Neuronal stem cell (in vitro differentiated cells): ENCODE measurements at regions not wholly inside any gene's neighbourhood (a gene's known extent, or its start where the extent isn't known, plus 50 kb on each side); places are given as distances from the start of the nearest gene placed in this dataset.

Experiments
- DNase-seq: peaks from one replicate; pipeline ENCODE4 v3.0.0-alpha.2; 2013; ENCODE audit warnings: low spot score
- H2AFZ ChIP-seq: one replicate; pipeline ENCODE4 v1.6.1; 2013; ENCODE audit warnings: mild to moderate bottlenecking, low read length, inconsistent platforms
- H2AK5ac ChIP-seq: 2 replicates; pipeline ENCODE4 v1.6.1; 2013; ENCODE audit warnings: low read depth, mild to moderate bottlenecking, inconsistent platforms, low read length, moderate library complexity, mixed read lengths
- H2BK120ac ChIP-seq: 2 replicates; pipeline ENCODE4 v1.6.1; 2013; ENCODE audit warnings: low read depth, mild to moderate bottlenecking, inconsistent platforms, low read length, moderate library complexity, mixed read lengths
- H2BK12ac ChIP-seq: one replicate; pipeline ENCODE4 v1.6.1; 2013; ENCODE audit warnings: low read length, inconsistent platforms
- H2BK15ac ChIP-seq: 2 replicates; pipeline ENCODE4 v1.6.1; 2013; ENCODE audit warnings: mild to moderate bottlenecking, low read length, inconsistent platforms, mixed read lengths
- H2BK5ac ChIP-seq: one replicate; pipeline ENCODE4 v1.6.1; 2013; ENCODE audit warnings: inconsistent platforms, mild to moderate bottlenecking, low read length, moderate library complexity
- H3K14ac ChIP-seq: one replicate; pipeline ENCODE4 v1.6.1; 2013; ENCODE audit warnings: low read length, inconsistent platforms
- H3K18ac ChIP-seq: 2 replicates; pipeline ENCODE4 v1.6.1; 2013; ENCODE audit warnings: low read length, inconsistent platforms
- H3K23ac ChIP-seq: 2 replicates; pipeline ENCODE4 v1.6.1; 2013; ENCODE audit warnings: low read depth, mild to moderate bottlenecking, mixed read lengths, low read length, inconsistent platforms; ENCODE audit not compliant: poor library complexity
- H3K27ac ChIP-seq: replicated peaks from 3 replicates; pipeline ENCODE4 v1.5.1; 2013; ENCODE audit warnings: low read length, inconsistent platforms
- H3K27me3 ChIP-seq, 3 experiments: 2 replicates each; pipeline ENCODE4 v1.6.1; 2013; ENCODE audit warnings: low read length in 3 of 3, mild to moderate bottlenecking in 2 of 3, inconsistent platforms in 1 of 3, low read depth in 1 of 3, mixed read lengths in 1 of 3, moderate library complexity in 1 of 3; ENCODE audit not compliant: control insufficient read depth in 3 of 3, insufficient read depth in 3 of 3
- H3K36me3 ChIP-seq, 2 donors: replicated peaks in 1 of 2; 2 replicates each; pipeline ENCODE4 v1.6.1; 2013; ENCODE audit warnings: low read length in 2 of 2; ENCODE audit not compliant: control insufficient read depth in 2 of 2, insufficient read depth in 2 of 2
- H3K4ac ChIP-seq: 2 replicates; pipeline ENCODE4 v1.6.1; 2013; ENCODE audit warnings: inconsistent platforms, mild to moderate bottlenecking, low read length, moderate library complexity
- H3K4me1 ChIP-seq, 2 donors: 1 replicate in 1 of 2; 2 replicates in 1 of 2; pipeline ENCODE4 v1.6.1; 2013; ENCODE audit warnings: low read length in 2 of 2, low read depth in 1 of 2; ENCODE audit not compliant: control insufficient read depth in 2 of 2, insufficient read depth in 1 of 2
- H3K4me2 ChIP-seq: one replicate; pipeline ENCODE4 v1.6.1; 2013; ENCODE audit warnings: mild to moderate bottlenecking, low read length, inconsistent platforms; ENCODE audit not compliant: insufficient read depth, poor library complexity, severe bottlenecking
- H3K4me3 ChIP-seq, 2 donors: 2 replicates each; pipeline ENCODE4 v1.5.1; 2013; ENCODE audit warnings: low read length in 2 of 2, mild to moderate bottlenecking in 2 of 2, inconsistent platforms in 1 of 2, moderate library complexity in 1 of 2
- H3K79me1 ChIP-seq: one replicate; pipeline ENCODE4 v1.6.1; 2013; ENCODE audit warnings: low read depth, mild to moderate bottlenecking, inconsistent platforms, low read length, moderate library complexity
- H3K9ac ChIP-seq: one replicate; pipeline ENCODE4 v1.6.1; 2013; ENCODE audit warnings: mild to moderate bottlenecking, low read depth, low read length, inconsistent platforms; ENCODE audit not compliant: poor library complexity
- H3K9me3 ChIP-seq, 2 donors: replicated peaks in 1 of 2; 2 replicates each; pipeline versions ENCODE3 to v1.6.1; 2013; ENCODE audit warnings: low read length in 2 of 2, mild to moderate bottlenecking in 2 of 2, inconsistent platforms in 1 of 2, low read depth in 1 of 2, mixed read lengths in 1 of 2, moderate library complexity in 1 of 2; ENCODE audit not compliant: control insufficient read depth in 2 of 2, insufficient read depth in 1 of 2
- H4K8ac ChIP-seq: one replicate; pipeline ENCODE4 v1.6.1; 2013; ENCODE audit warnings: low read depth, mild to moderate bottlenecking, inconsistent platforms, low read length, moderate library complexity
- H4K91ac ChIP-seq: one replicate; pipeline ENCODE4 v1.6.1; 2013; ENCODE audit warnings: low read length, low read depth, mild to moderate bottlenecking, inconsistent platforms; ENCODE audit not compliant: poor library complexity
- WGBS, 2 donors: extraction: QIAGEN DNeasy Blood & Tissue Kit; methylation state at CpG; one replicate each; pipeline ENCODE4 v1.1.7; 2013; ENCODE audit warnings: missing lambda C conversion rate in 2 of 2, mixed read lengths in 1 of 2; ENCODE audit not compliant: insufficient read length in 2 of 2, insufficient replicate concordance in 1 of 2; ENCODE audit errors: extremely low coverage in 2 of 2; 5-methylcytosine and 5-hydroxymethylcytosine counted together

- Histone ChIP-seq H3K4ac (no peak overlapping the region), H2BK15ac (no peak overlapping the region), H3K9me3 (no peaks in the 10 kb centered on the region), H4K8ac (no peak overlapping the region), H2BK12ac (no peak overlapping the region), H3K23ac (no peak overlapping the region), H2BK5ac (no peak overlapping the region), H3K9ac (no peak overlapping the region), H3K4me3 (no peak overlapping the region), H3K79me1 (no peaks in the 10 kb centered on the region), H3K27ac (no peak overlapping the region), H2AK5ac (no peak overlapping the region), H3K4me1 (peaks cover 0 to 4% of the 10 kb centered on the region in 2 donors), H3K14ac (no peak overlapping the region), H3K36me3 (no peaks in the 10 kb centered on the region), H4K91ac (peak overlapping the region; percentile 44), H2AFZ (no peak overlapping the region), H3K4me2 (no peak overlapping the region), H2BK120ac (no peak overlapping the region), H3K18ac (no peak overlapping the region), H3K27me3 (no peaks in the 10 kb centered on the region)
- no peak for DNase-seq
- no CpG with 5 or more reads among the region's 4 CpGs for WGBS, 2 donors
Observed at GRCh38 chr4:81884986-81885385, 413.3 kb upstream of the RASGEF1B start.

- no peak overlapping the region for H4K8ac ChIP-seq
- H3K4ac ChIP-seq = no peak overlapping the region
- H3K36me3 ChIP-seq = no peaks in the 10 kb centered on the region
- no peak overlapping the region for H4K91ac ChIP-seq
- no peak overlapping the region for H3K4me3 ChIP-seq
- H3K23ac ChIP-seq = no peak overlapping the region
- H3K9ac ChIP-seq = no peak overlapping the region
- H2AK5ac ChIP-seq = no peak overlapping the region
- no peak overlapping the region for H2BK15ac ChIP-seq
- H3K18ac ChIP-seq = no peak overlapping the region
- H3K9me3 ChIP-seq = no peaks in the 10 kb centered on the region
- H2AFZ ChIP-seq = no peak overlapping the region
- no peaks in the 10 kb centered on the region for H3K79me1 ChIP-seq
- H3K14ac ChIP-seq = no peak overlapping the region
- no peak overlapping the region for H2BK120ac ChIP-seq
- DNase-seq = no peak
- WGBS, 2 donors = no CpG with 5 or more reads among the region's 7 CpGs
- no peak overlapping the region for H3K27ac ChIP-seq
- H3K4me1 ChIP-seq = no peaks in the 10 kb centered on the region
- no peak overlapping the region for H2BK5ac ChIP-seq
- H3K4me2 ChIP-seq = no peak overlapping the region
- H3K27me3 ChIP-seq = no peaks in the 10 kb centered on the region
- H2BK12ac ChIP-seq = no peak overlapping the region
Observed at GRCh38 chr4:81883530-81884450, 412.1 kb upstream of the RASGEF1B start.

- Histone ChIP-seq H2BK15ac (no peak overlapping the region), H2AK5ac (no peak overlapping the region), H3K4ac (no peak overlapping the region), H3K27ac (no peak overlapping the region), H3K4me1 (no peaks in the 10 kb centered on the region), H3K14ac (no peak overlapping the region), H2BK12ac (no peak overlapping the region), H3K27me3 (no peaks in the 10 kb centered on the region), H3K36me3 (no peaks in the 10 kb centered on the region), H3K18ac (no peak overlapping the region), H2BK120ac (no peak overlapping the region), H4K8ac (no peak overlapping the region), H3K9ac (no peak overlapping the region), H2BK5ac (no peak overlapping the region), H3K9me3 (no peaks in the 10 kb centered on the region), H3K4me2 (no peak overlapping the region), H2AFZ (no peak overlapping the region), H3K23ac (no peak overlapping the region), H3K79me1 (no peaks in the 10 kb centered on the region), H4K91ac (no peak overlapping the region), H3K4me3 (no peak overlapping the region)
- DNase-seq = no peak
- WGBS, 2 donors = no CpG with 5 or more reads among the region's 1 CpG
Observed at GRCh38 chr4:81883004-81883403, 411.3 kb upstream of the RASGEF1B start.

- H3K9ac ChIP-seq = no peak overlapping the region
- H3K9me3 ChIP-seq = no peaks in the 10 kb centered on the region
- no peaks in the 10 kb centered on the region for H3K27me3 ChIP-seq
- no peaks in the 10 kb centered on the region for H3K79me1 ChIP-seq
- H2BK12ac ChIP-seq = no peak overlapping the region
- H2AK5ac ChIP-seq = no peak overlapping the region
- H3K27ac ChIP-seq = no peak overlapping the region
- no peak overlapping the region for H4K91ac ChIP-seq
- no peak overlapping the region for H2BK15ac ChIP-seq
- H4K8ac ChIP-seq = no peak overlapping the region
- no peak overlapping the region for H3K4me3 ChIP-seq
- H3K4ac ChIP-seq = no peak overlapping the region
- no CpG with 5 or more reads among the region's 3 CpGs for WGBS, 2 donors
- H2AFZ ChIP-seq = no peak overlapping the region
- no peaks in the 10 kb centered on the region for H3K36me3 ChIP-seq
- DNase-seq = no peak
- H2BK5ac ChIP-seq = no peak overlapping the region
- no peak overlapping the region for H3K23ac ChIP-seq
- H3K14ac ChIP-seq = no peak overlapping the region
- H3K18ac ChIP-seq = no peak overlapping the region
- no peak overlapping the region for H2BK120ac ChIP-seq
- no peak overlapping the region for H3K4me2 ChIP-seq
- no peaks in the 10 kb centered on the region for H3K4me1 ChIP-seq
Observed at GRCh38 chr4:81881855-81882621, 410.3 kb upstream of the RASGEF1B start.
